Activated naive CD8-positive, alpha-beta T cell treated with anti-CD3 and anti-CD28 coated beads, Interleukin-2, amount 50 U/mL, for 24 hours (primary cell): ENCODE measurements at regions not wholly inside any gene's neighbourhood (a gene's known extent, or its start where the extent isn't known, plus 50 kb on each side); places are given as distances from the start of the nearest gene placed in this dataset.

Experiments
- ATAC-seq: fragments of 150-1000 bp; cut with Tn5 transposase; one replicate; pipeline ENCODE4 v1.10.0; 2021
- DNase-seq: peaks from one replicate; pipeline ENCODE4 v3.0.0; 2021
- H3K27ac Mint-ChIP-seq: one replicate; pipeline ENCODE4 v1.8.0; 2021; ENCODE audit warnings: mild to moderate bottlenecking, mixed read lengths
- H3K27me3 Mint-ChIP-seq: one replicate; pipeline ENCODE4 v1.8.0; 2021; ENCODE audit warnings: mixed read lengths
- H3K36me3 Mint-ChIP-seq: one replicate; pipeline ENCODE4 v1.8.0; 2021; ENCODE audit warnings: low read depth, mixed read lengths
- H3K4me1 Mint-ChIP-seq: one replicate; pipeline ENCODE4 v1.8.0; 2021; ENCODE audit warnings: mixed read lengths
- H3K4me3 Mint-ChIP-seq: one replicate; pipeline ENCODE4 v1.8.0; 2021; ENCODE audit warnings: mild to moderate bottlenecking, moderate library complexity, mixed read lengths
- H3K9me3 Mint-ChIP-seq: one replicate; pipeline ENCODE4 v1.8.0; 2021; ENCODE audit warnings: mixed read lengths

GRCh38 chr6:122026582-122027369 is 372.7 kb upstream of the HSF2 start:
- Mint-ChIP-seq H3K27me3 (peaks cover 2% of the 10 kb centered on the region), H3K4me3 (no peak overlapping the region), H3K27ac (no peak overlapping the region), H3K36me3 (no peaks in the 10 kb centered on the region), H3K9me3 (no peaks in the 10 kb centered on the region), H3K4me1 (peaks cover 2% of the 10 kb centered on the region)
- ATAC-seq (no peak), DNase-seq (no peak)

GRCh38 chr6:122028933-122029522 is 370.4 kb upstream of the HSF2 start:
- H3K36me3 Mint-ChIP-seq = no peaks in the 10 kb centered on the region
- H3K4me3 Mint-ChIP-seq = no peak overlapping the region
- ATAC-seq (no peak), DNase-seq (no peak)
- peaks cover 8% of the 10 kb centered on the region for H3K27me3 Mint-ChIP-seq
- no peaks in the 10 kb centered on the region for H3K9me3 Mint-ChIP-seq
- H3K27ac Mint-ChIP-seq = no peak overlapping the region
- H3K4me1 Mint-ChIP-seq = peaks cover 2% of the 10 kb centered on the region

GRCh38 chr6:122033564-122034181 is 365.8 kb upstream of the HSF2 start:
- DNase-seq (no peak), ATAC-seq (peak; percentile 72)
- peaks cover 6% of the 10 kb centered on the region for H3K27me3 Mint-ChIP-seq
- no peak overlapping the region for H3K4me3 Mint-ChIP-seq
- no peaks in the 10 kb centered on the region for H3K4me1 Mint-ChIP-seq
- no peaks in the 10 kb centered on the region for H3K9me3 Mint-ChIP-seq
- no peaks in the 10 kb centered on the region for H3K36me3 Mint-ChIP-seq
- no peak overlapping the region for H3K27ac Mint-ChIP-seq

- ATAC-seq (no peak), DNase-seq (no peak)
- H3K9me3 Mint-ChIP-seq = no peaks in the 10 kb centered on the region
- no peak overlapping the region for H3K27ac Mint-ChIP-seq
- no peak overlapping the region for H3K4me3 Mint-ChIP-seq
- H3K36me3 Mint-ChIP-seq = no peaks in the 10 kb centered on the region
- peaks cover 8% of the 10 kb centered on the region for H3K27me3 Mint-ChIP-seq
- no peaks in the 10 kb centered on the region for H3K4me1 Mint-ChIP-seq
Observed at GRCh38 chr6:122035173-122035572, 364.3 kb upstream of the HSF2 start.

GRCh38 chr6:122040261-122040660 is 359.2 kb upstream of the HSF2 start:
- peaks cover 3% of the 10 kb centered on the region for H3K27me3 Mint-ChIP-seq
- no peaks in the 10 kb centered on the region for H3K9me3 Mint-ChIP-seq
- ATAC-seq (no peak), DNase-seq (no peak)
- no peak overlapping the region for H3K27ac Mint-ChIP-seq
- no peak overlapping the region for H3K4me3 Mint-ChIP-seq
- H3K36me3 Mint-ChIP-seq = no peaks in the 10 kb centered on the region
- H3K4me1 Mint-ChIP-seq = peaks cover 12% of the 10 kb centered on the region

GRCh38 chr6:122042380-122042779 is 357.1 kb upstream of the HSF2 start:
- Mint-ChIP-seq H3K27ac (no peak overlapping the region), H3K9me3 (no peaks in the 10 kb centered on the region), H3K4me3 (no peak overlapping the region), H3K36me3 (no peaks in the 10 kb centered on the region), H3K27me3 (peaks cover 5% of the 10 kb centered on the region), H3K4me1 (peaks cover 12% of the 10 kb centered on the region)
- DNase-seq (no peak), ATAC-seq (no peak)

GRCh38 chr6:122042960-122043735 is 356.3 kb upstream of the HSF2 start:
- Mint-ChIP-seq H3K4me1 (peaks cover 12% of the 10 kb centered on the region), H3K4me3 (no peak overlapping the region), H3K9me3 (no peaks in the 10 kb centered on the region), H3K27me3 (peaks cover 5% of the 10 kb centered on the region), H3K27ac (no peak overlapping the region), H3K36me3 (no peaks in the 10 kb centered on the region)
- DNase-seq (no peak), ATAC-seq (peak; percentile 58)

- no peak for DNase-seq
- H3K36me3 Mint-ChIP-seq = no peaks in the 10 kb centered on the region
- no peak overlapping the region for H3K4me3 Mint-ChIP-seq
- no peak for ATAC-seq
- H3K9me3 Mint-ChIP-seq = no peaks in the 10 kb centered on the region
- no peak overlapping the region for H3K27ac Mint-ChIP-seq
- no peaks in the 10 kb centered on the region for H3K4me1 Mint-ChIP-seq
- H3K27me3 Mint-ChIP-seq = peaks cover 2% of the 10 kb centered on the region
Observed at GRCh38 chr6:122048570-122048969, 350.9 kb upstream of the HSF2 start.

- H3K9me3 Mint-ChIP-seq = no peaks in the 10 kb centered on the region
- H3K4me1 Mint-ChIP-seq = no peaks in the 10 kb centered on the region
- no peaks in the 10 kb centered on the region for H3K36me3 Mint-ChIP-seq
- no peak for DNase-seq
- ATAC-seq = no peak
- H3K27me3 Mint-ChIP-seq = peaks cover 2% of the 10 kb centered on the region
- no peak overlapping the region for H3K27ac Mint-ChIP-seq
- no peak overlapping the region for H3K4me3 Mint-ChIP-seq
Observed at GRCh38 chr6:122049341-122049740, 350.1 kb upstream of the HSF2 start.

- Mint-ChIP-seq H3K4me1 (no peaks in the 10 kb centered on the region), H3K4me3 (no peak overlapping the region), H3K36me3 (no peaks in the 10 kb centered on the region), H3K9me3 (no peaks in the 10 kb centered on the region), H3K27ac (no peak overlapping the region), H3K27me3 (peaks cover 2% of the 10 kb centered on the region)
- no peak for DNase-seq
- no peak for ATAC-seq
Observed at GRCh38 chr6:122050242-122050755, 349.2 kb upstream of the HSF2 start.

GRCh38 chr6:122052346-122052900 is 347.0 kb upstream of the HSF2 start:
- Mint-ChIP-seq H3K27ac (no peak overlapping the region), H3K36me3 (no peaks in the 10 kb centered on the region), H3K27me3 (no peaks in the 10 kb centered on the region), H3K4me3 (no peak overlapping the region), H3K9me3 (no peaks in the 10 kb centered on the region), H3K4me1 (no peaks in the 10 kb centered on the region)
- ATAC-seq (no peak), DNase-seq (no peak)

GRCh38 chr6:122059918-122060317 is 339.5 kb upstream of the HSF2 start:
- no peaks in the 10 kb centered on the region for H3K9me3 Mint-ChIP-seq
- no peak overlapping the region for H3K4me3 Mint-ChIP-seq
- H3K36me3 Mint-ChIP-seq = no peaks in the 10 kb centered on the region
- H3K27ac Mint-ChIP-seq = no peak overlapping the region
- DNase-seq (no peak), ATAC-seq (no peak)
- H3K4me1 Mint-ChIP-seq = no peaks in the 10 kb centered on the region
- peaks cover 3% of the 10 kb centered on the region for H3K27me3 Mint-ChIP-seq

GRCh38 chr6:122061855-122062254 is 337.6 kb upstream of the HSF2 start:
- Mint-ChIP-seq H3K27ac (no peak overlapping the region), H3K27me3 (peaks cover 3% of the 10 kb centered on the region), H3K36me3 (no peaks in the 10 kb centered on the region), H3K4me1 (no peaks in the 10 kb centered on the region), H3K9me3 (no peaks in the 10 kb centered on the region), H3K4me3 (no peak overlapping the region)
- ATAC-seq = no peak
- no peak for DNase-seq

GRCh38 chr6:122063076-122063475 is 336.4 kb upstream of the HSF2 start:
- Mint-ChIP-seq H3K36me3 (no peaks in the 10 kb centered on the region), H3K27me3 (peaks cover 3% of the 10 kb centered on the region), H3K4me1 (no peaks in the 10 kb centered on the region), H3K9me3 (no peaks in the 10 kb centered on the region), H3K4me3 (no peak overlapping the region), H3K27ac (no peak overlapping the region)
- DNase-seq (no peak), ATAC-seq (no peak)
